Upper lobe of right lung (tissue), 1 donor: ENCODE measurements at regions not wholly inside any gene's neighbourhood (a gene's known extent, or its start where the extent isn't known, plus 50 kb on each side); places are given as distances from the start of the nearest gene placed in this dataset.

Experiments used
- ATAC-seq: fragments of 200-7000 bp; cut with Tn5 transposase; one replicate; pipeline ENCODE4 v1.9.1; 2020; ENCODE audit warnings: mild to moderate bottlenecking, moderate library complexity
- DNase-seq: peaks from one replicate; pipeline ENCODE4 v3.0.0-alpha.2; 2020
- H3K27ac ChIP-seq: fragments of 200-600 bp; one replicate; pipeline ENCODE4 v1.8.0; 2022
- H3K27me3 ChIP-seq: fragments of 200-600 bp; one replicate; pipeline ENCODE4 v1.8.0; 2022; ENCODE audit warnings: mild to moderate bottlenecking
- H3K36me3 ChIP-seq: fragments of 200-600 bp; one replicate; pipeline ENCODE4 v1.8.0; 2022
- H3K4me1 ChIP-seq: fragments of 200-600 bp; one replicate; pipeline ENCODE4 v1.8.0; 2022
- H3K4me3 ChIP-seq: fragments of 200-600 bp; one replicate; pipeline ENCODE4 v1.8.0; 2022; ENCODE audit warnings: mild to moderate bottlenecking
- H3K9me3 ChIP-seq: fragments of 200-600 bp; one replicate; pipeline ENCODE4 v1.8.0; 2022
- intact Hi-C: fragments of 100-400 bp; cut with DNase I; formaldehyde crosslinking; loops from one replicate; pipeline ENCODE4 v1.11.0; 2022
- TF ChIP-seq, protein P1 (sequence below): fragments of 200-600 bp; IDR thresholded peaks from one replicate; pipeline ENCODE4 v1.8.0; 2022; ENCODE audit warnings: antibody characterized with exemption
- donor health status: DM: no; HTN: yes; CAD: no; lungs with severe emphysema.

DNA sequence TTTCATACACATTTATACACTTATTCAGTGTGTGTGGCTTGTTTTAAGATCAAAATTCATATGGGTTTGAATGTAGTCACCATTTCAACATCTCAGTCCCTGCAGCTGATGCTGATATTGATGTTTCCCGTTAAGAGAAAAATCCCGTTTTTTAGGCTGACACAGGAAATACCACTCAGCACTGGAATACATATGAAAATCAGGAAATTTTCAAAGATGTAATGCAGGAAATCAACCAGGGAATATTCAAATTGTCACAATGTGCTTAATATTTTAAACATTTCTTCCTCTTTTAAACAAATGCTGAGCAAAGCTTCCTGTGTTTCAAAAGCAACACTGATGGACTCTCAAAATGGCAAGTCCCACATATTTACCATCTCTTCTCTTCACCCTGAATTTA is 94.5 kb upstream of the MARCKS start:
- Histone ChIP-seq H3K36me3 (no peaks in the 10 kb centered on the region), H3K27me3 (no peaks in the 10 kb centered on the region), H3K4me3 (no peak overlapping the region), H3K4me1 (peaks cover 3% of the 10 kb centered on the region), H3K9me3 (no peaks in the 10 kb centered on the region), H3K27ac (no peak overlapping the region)
- ATAC-seq, result no peak
- no peak for DNase-seq
- intact Hi-C loops, result no loop called here
- TF ChIP-seq, protein P1, sequence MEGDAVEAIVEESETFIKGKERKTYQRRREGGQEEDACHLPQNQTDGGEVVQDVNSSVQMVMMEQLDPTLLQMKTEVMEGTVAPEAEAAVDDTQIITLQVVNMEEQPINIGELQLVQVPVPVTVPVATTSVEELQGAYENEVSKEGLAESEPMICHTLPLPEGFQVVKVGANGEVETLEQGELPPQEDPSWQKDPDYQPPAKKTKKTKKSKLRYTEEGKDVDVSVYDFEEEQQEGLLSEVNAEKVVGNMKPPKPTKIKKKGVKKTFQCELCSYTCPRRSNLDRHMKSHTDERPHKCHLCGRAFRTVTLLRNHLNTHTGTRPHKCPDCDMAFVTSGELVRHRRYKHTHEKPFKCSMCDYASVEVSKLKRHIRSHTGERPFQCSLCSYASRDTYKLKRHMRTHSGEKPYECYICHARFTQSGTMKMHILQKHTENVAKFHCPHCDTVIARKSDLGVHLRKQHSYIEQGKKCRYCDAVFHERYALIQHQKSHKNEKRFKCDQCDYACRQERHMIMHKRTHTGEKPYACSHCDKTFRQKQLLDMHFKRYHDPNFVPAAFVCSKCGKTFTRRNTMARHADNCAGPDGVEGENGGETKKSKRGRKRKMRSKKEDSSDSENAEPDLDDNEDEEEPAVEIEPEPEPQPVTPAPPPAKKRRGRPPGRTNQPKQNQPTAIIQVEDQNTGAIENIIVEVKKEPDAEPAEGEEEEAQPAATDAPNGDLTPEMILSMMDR, result no peak

DNA sequence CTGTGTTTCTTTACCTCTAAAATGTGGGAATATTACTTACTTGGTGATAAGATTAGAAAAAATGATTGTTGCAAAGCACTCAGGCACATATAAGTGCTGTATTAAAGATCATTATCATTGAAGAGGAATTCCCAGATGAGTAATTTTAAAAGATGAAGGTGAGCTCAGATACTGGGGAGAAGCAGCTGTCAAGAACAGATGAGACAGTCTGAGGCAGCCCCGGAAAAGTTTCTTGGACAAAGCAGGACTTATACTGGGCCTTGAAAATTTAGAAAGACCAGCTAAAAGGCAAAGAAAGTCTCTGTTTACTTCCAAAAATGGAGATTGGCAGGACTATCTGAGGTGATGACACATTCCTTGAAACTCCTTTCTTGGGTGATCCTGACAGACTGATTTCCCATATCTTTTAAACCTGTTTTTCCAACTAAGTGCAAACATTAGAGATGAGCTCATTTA is 93.8 kb upstream of the MARCKS start:
- TF ChIP-seq, protein P1, result no peak
- no peak for ATAC-seq
- Histone ChIP-seq H3K36me3 (no peaks in the 10 kb centered on the region), H3K9me3 (no peaks in the 10 kb centered on the region), H3K4me3 (no peak overlapping the region), H3K27me3 (no peaks in the 10 kb centered on the region), H3K27ac (no peak overlapping the region), H3K4me1 (peaks cover 3% of the 10 kb centered on the region)
- DNase-seq, result no peak
- intact Hi-C loops, result no loop called here

DNA sequence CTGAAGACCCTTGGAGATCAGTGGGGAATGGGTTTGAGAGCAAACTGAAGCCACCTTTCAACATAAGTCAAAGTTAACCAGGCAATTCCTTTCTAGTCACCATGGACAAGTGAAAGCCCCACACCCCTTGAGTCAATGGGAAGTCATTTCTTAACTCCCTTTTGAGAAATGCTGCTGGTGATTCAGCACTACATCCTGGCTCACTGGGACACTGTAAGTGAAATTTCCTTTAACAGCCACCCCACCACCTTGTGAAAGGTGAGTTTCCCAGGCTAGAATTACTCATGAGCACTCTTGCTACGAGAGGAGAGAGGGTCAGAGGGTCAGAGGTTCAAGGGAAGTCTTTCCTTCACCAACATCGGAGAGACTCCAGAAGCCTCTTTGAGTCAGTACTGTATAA is 93.3 kb upstream of the MARCKS start:
- Histone ChIP-seq H3K27ac (no peak overlapping the region), H3K27me3 (no peaks in the 10 kb centered on the region), H3K36me3 (no peaks in the 10 kb centered on the region), H3K4me1 (peaks cover 3% of the 10 kb centered on the region), H3K9me3 (no peaks in the 10 kb centered on the region), H3K4me3 (no peak overlapping the region)
- DNase-seq (no peak), ATAC-seq (peak; percentile 79)
- TF ChIP-seq, protein P1, result no peak
- intact Hi-C loops, result no loop called here

DNA sequence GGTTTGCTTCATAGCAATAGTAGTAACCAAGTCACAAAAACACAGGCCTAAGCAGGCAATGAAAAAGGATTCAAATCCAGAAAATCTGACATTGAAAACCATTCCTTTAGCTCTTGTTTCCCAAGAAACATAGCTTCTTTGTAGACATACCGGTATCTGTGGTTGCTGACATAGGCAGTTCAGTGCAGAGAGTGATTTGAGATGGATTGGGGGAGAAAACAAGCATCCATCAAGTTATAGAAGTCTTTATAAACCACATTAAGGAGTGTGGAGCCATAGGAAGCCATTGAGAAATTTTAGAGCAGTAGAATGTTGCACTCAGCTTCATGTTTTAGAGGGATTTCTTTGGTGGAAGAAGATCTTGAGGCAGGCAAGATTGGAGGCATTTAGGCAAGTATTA is 91.2 kb upstream of the MARCKS start:
- ATAC-seq (no peak), DNase-seq (no peak)
- intact Hi-C loops, result no loop called here
- TF ChIP-seq, protein P1, result no peak
- H3K9me3 ChIP-seq, result no peaks in the 10 kb centered on the region
- H3K27ac ChIP-seq, result no peak overlapping the region
- H3K27me3 ChIP-seq, result no peaks in the 10 kb centered on the region
- H3K4me1 ChIP-seq, result peaks cover 3% of the 10 kb centered on the region
- H3K36me3 ChIP-seq, result no peaks in the 10 kb centered on the region
- no peak overlapping the region for H3K4me3 ChIP-seq

DNA sequence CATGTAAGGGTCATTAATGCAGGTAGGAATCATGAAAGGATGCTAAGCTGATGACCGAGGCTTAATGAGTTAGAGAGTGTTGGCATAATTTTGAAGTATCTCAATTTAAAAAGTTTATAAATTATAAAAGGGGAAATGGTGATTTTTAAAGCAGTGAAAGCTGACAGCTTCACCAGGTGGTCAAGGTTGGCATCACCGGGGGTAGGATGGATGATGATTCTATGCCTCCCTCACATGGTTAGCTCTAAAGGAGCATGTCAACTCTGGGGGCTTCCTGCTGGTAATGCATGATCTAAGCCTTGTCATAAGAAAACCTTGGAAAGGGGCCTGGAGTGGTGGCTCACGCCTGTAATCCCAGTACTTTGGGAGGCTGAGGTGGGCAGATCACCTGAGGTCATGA is 89.2 kb upstream of the MARCKS start:
- no peaks in the 10 kb centered on the region for H3K9me3 ChIP-seq
- H3K27ac ChIP-seq, result no peak overlapping the region
- no peaks in the 10 kb centered on the region for H3K36me3 ChIP-seq
- no peak for ATAC-seq
- no peak overlapping the region for H3K4me3 ChIP-seq
- H3K27me3 ChIP-seq, result no peaks in the 10 kb centered on the region
- intact Hi-C loops, result no loop called here
- H3K4me1 ChIP-seq, result peaks cover 3% of the 10 kb centered on the region
- no peak for DNase-seq
- TF ChIP-seq, protein P1, result no peak

DNA sequence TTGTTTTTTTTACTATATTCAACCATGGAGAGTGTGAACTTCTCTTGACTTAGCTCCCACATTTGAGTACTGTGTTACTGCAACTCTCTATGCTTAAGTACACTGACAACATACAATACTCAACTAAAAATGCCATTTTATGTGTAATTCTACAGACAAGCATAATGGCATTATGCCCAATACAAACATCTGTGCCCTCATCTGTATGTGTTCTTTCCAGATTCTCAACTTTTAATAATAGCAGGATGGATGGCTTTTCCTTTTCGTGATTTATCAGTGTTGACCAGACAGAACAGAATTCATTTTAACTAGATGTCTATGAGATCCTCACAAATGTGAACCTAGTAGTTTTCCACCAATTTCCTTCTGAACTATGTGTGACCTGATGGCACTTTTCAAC is 84.2 kb upstream of the MARCKS start:
- TF ChIP-seq, protein P1, result no peak
- H3K27me3 ChIP-seq, result no peaks in the 10 kb centered on the region
- no peak for DNase-seq

More for the DNA sequence above, 84.2 kb upstream of the MARCKS start:
- H3K36me3 ChIP-seq, result no peaks in the 10 kb centered on the region
- H3K4me1 ChIP-seq, result no peaks in the 10 kb centered on the region
- intact Hi-C loops, result no loop called here
- ATAC-seq, result no peak
- H3K27ac ChIP-seq, result no peak overlapping the region
- H3K4me3 ChIP-seq, result no peak overlapping the region
- H3K9me3 ChIP-seq, result no peaks in the 10 kb centered on the region
